Stimulated activated CD4-positive, alpha-beta T cell treated with anti-CD3 and anti-CD28 coated beads, Interleukin-15, amount 100 ng/mL, for 1 hour (primary cell): ENCODE measurements at regions not wholly inside any gene's neighbourhood (a gene's known extent, or its start where the extent isn't known, plus 50 kb on each side); places are given as distances from the start of the nearest gene placed in this dataset.
"Not testable (repeated sequence)": the region's sequence is repeated elsewhere in the genome, so short reads cannot be mapped to it uniquely, and the experiment has no call there.

ENCODE experiments used
- DNase-seq, 2 donors: peaks; one replicate each; pipeline ENCODE4 v3.0.0-alpha.2; 2020; ENCODE audit warnings: low read depth in 1 of 2, low spot score in 1 of 2

DNA sequence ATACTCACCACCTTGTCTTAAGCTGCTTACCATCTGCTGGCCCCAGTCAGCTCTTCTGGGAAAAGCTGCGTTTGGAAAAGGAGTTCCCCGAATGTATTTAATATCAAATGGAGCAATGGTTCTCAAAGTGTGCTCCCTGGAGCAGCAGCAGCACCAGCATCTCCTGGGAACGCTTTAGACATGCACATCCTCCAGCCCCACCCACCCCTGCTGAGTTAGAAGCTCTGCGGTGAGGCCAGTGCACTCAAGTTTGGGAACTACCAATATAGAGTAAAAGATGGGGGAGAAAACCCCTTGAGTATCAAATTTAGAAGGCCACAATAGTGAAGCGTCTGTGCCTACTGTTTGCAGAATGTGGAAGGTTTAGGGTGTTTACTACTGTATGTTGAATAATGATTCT lies 124.0 kb upstream of the TOPAZ1 start:
- DNase-seq = no peak

- no peak for DNase-seq
These were observed 120.7 kb upstream of the TOPAZ1 start for GRCh38 chr3:44120721-44121582.

DNA sequence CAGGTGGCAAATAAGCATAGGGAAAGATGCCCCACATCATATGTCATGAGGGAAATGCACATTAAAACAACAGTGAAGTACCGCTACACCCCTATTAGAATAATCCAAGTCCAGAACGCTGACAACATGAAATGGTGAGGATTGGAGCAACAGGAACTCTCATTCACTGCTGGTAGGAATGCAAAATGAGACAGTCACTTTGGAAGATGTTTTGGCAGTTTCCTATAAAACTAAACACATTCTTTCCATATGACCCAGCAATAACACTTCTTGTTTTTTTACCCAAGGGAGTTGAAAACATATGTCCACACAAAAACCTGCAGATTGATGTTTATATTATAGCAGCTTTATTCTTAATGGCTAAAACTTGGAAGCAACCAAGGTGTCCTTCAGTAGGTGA lies 116.4 kb upstream of the TOPAZ1 start:
- DNase-seq = no peak

DNA sequence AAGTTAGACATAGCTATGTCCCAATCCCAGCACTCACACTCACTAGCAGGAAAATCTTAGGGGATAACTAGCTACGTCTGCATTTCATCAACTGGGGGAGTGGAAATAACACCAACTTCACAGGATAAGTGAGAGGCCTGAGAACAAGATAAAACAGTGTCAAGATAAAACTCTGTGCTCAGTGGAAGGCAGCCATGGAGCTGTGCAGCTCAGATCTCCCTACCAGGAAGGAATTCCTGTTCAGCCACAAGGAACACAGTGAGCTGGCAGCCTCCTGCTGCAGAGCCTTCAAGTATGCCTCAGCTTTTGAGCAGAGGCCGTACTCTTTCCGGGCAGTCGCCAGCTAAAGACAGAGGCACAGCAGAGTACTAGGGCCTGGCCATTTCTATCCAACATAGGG lies 115.8 kb upstream of the TOPAZ1 start:
- no peak for DNase-seq

- DNase-seq = no peak
These were observed 113.5 kb upstream of the TOPAZ1 start for GRCh38 chr3:44128057-44128775.

GRCh38 chr3:44130249-44130648 lies 111.4 kb upstream of the TOPAZ1 start:
- no peak for DNase-seq

DNA sequence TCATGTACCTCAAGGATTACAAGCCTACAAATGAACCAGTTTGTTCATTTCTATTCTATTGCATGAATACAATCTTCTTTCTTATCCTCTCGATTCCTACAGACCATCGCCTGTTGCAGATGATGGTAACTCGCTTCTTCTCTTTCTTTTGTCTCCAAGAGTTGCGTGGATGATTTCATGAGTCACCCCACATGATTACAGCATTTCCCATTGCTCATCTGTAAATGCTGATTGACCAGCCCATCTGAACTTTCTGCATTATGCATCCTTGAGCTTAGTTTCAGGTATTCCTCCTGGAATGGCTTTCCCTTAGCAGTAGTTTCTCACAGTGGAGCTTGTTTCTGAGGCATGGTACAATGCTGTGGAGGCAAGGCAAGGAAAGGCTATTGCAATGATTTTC lies 109.6 kb upstream of the TOPAZ1 start:
- DNase-seq = no peak

DNA sequence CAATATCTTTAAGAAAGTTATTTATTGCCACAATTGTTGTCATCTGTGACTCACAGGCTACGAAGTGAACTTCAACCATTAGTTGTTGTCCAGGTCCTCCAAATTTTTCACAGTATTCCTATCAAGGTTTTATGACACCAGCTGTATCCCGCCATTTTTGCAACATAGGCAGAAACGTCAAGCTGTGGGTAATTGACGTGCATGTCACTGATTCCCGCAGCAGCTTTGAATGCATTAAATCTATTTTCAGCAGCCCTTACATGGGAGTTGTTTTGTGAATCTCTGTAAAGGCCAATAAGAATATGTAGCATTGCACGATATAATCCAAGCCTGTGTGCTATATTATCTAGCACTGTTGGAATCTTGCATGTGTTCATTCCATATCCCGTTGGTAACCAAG lies 109.1 kb upstream of the TOPAZ1 start:
- no peak for DNase-seq

DNA sequence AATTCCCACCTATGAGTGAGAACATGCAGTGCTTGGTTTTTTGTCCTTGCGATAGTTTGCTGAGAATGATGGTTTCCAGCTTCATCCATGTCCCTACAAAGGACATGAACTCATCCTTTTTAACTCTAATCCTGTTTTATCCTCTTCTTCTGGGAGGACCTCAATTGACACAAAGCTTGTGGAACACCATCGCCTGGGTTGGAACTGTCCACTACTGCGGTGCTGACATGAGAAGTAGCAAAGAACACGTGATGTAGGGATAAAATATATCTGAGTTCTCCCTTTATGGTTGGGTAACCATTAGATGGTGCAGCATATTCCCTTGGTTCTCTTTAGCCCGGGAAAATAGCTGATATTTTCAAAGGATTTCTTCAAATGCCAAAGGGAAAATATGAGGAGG lies 105.3 kb upstream of the TOPAZ1 start:
- DNase-seq = no peak

- no peak for DNase-seq
These were observed 95.6 kb upstream of the TOPAZ1 start for GRCh38 chr3:44146073-44146472.

DNA sequence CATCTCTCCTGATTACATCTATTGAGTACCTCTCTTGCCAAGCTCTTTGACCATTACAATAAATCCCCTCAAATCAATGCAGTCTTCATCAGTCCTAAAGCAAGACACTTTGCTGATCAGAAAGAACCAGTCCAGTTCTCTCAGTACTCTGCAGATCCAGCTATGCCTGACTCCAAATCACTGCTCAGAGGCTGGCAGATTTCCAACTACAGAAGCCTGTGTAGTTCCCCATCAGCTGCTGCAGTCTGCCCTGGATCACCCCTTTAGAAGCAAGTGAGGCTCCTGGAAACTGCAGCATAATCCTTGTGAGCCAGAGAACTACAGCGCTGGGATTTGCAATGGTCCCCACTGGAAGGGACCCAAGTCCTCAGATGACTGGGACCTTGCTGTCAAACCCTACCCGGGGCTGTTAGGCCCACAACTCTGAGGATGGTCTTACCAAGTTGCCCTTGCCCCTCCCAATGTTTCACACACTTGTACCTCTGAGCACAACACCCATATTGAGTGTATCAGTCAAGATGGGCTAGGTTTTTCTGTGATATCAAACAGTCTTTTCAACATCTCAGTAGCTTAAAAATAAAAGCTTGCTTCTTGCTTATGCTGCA lies 81.9 kb upstream of the TOPAZ1 start:
- no peak for DNase-seq

GRCh38 chr3:44160818-44161217 lies 80.9 kb upstream of the TOPAZ1 start:
- no peak for DNase-seq

DNA sequence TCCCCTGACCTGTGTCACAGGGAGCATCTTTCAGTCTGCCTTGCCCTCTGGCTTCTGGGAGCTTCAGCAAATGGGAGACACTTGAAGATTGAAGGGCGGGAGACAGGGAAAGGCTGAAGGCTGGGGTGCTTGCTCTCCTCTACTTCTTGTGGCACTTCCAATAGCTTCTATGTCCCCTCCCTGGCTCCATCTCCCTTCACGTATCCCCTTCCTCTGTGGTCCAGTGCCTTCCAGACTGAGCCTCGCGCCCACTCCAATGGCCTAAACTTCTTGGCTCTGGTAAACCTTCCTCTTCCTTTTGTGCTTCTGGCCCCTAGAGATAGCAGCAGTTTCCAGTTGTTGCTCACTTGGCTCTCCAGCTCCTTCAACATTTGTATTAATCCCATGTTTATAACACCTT lies 69.8 kb upstream of the TOPAZ1 start:
- no peak for DNase-seq

DNA sequence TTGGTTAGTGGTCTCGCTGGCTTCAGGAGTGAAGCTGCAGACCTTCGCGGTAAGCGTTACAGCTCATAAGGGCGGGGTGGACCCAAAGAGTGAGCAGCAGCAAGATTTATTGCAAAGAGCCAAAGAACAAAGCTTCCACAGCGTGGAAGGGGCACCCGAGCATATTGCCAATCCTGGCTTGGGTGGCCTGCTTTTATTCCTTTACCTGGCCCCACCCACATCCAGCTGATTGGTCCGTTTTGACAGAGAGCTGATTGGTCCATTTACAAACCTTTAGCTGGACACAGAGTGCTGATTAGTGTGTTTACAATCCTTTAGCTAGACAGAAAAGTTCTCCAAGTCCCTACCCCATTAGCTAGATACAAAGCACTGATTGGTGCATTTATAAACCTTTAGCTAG lies 69.0 kb upstream of the TOPAZ1 start:
- not testable (repeated sequence) for DNase-seq

DNA sequence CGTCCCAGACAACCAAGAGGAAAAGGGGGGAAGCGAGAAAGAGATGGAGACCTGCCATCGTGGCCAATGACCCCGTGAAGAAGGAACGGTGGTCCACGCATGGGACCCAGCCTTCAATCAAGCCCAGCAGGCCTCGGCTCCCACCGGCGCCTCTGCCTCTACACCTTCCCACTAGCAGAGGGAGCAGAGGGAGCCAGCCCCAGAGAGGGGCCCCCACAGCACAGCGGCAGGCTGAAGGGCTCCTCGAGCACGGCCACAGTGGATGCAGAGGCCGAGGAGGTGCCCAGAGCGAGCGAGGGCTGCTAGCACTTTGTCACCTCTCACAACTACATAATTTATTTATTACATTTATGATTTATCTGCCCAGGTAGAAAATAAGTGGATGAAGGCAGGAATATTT lies 68.4 kb upstream of the TOPAZ1 start:
- no peak for DNase-seq

DNA sequence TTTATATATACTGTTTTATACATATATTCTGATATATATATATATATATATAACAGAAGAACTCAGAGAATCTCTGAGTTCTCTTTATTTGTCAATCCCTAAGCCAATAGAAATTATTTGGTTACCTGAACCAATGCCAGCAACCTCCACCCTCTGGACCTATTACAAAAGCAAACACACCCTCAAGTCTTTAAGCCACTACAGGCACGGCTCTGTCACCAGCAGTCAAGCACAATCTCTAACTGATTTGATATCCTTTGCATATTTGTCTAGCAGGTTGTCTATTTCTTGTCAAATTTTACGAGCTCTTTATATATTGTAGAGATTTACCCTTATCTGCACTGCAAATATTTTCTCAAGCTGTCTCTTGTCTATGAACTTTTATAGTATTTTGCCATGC lies 66.6 kb upstream of the TOPAZ1 start:
- no peak for DNase-seq

- DNase-seq = no peak
These were observed 62.4 kb upstream of the TOPAZ1 start for GRCh38 chr3:44179246-44179645.

- DNase-seq = no peak
These were observed 57.2 kb upstream of the TOPAZ1 start for GRCh38 chr3:44184319-44184953.

- DNase-seq = no peak
These were observed 56.2 kb upstream of the TOPAZ1 start for GRCh38 chr3:44185396-44185915.

- no peak for DNase-seq
These were observed 55.5 kb upstream of the TOPAZ1 start for GRCh38 chr3:44186111-44186672.

DNA sequence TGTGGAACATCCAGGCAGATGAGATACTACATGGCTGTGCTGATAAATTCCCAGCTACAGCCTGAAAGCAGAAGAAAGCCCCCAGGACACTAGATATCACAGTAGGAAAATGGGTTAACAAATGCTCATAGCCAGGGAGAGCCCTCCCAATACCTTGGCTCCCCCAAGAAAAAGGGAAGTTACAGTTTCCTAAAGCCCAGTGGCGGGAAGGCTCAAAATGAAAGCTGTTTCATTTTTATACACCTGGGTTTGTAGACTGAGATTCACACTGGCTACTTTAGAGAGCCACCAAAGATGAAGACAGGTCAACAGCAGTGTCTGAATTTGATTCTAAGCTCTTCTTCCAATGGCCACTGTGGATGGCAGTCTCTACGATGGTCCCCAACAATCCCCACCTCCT lies 55.0 kb upstream of the TOPAZ1 start:
- no peak for DNase-seq
